ENCODE measurements at regions not wholly inside any gene's neighbourhood (a gene's known extent, or its start where the extent isn't known, plus 50 kb on each side); places are given as distances from the start of the nearest gene placed in this dataset.

DNA sequence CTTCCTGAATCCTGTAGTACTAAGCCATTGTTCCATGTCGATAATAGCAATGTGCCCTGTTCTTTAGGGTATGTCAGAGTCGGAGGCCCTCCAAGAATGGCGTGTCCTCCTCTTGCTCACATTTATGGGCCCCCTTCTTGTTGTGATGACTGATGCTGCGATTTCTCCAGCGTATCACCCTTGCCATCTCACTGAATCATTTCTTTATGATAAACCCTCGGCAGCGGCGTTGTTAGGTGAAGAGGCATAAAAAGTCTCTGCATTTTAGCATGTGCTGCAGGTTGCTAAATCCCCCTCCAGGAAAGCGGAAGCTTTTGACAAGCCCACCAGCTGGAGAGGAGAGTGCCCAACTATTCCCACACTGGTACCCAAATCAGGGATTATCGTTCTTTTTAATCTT is 1045.3 kb downstream of the BRD1 start:
- no peak for ATAC-seq (ENCODE audit: low FRiP score)
- TF ChIP-seq, protein P1, sequence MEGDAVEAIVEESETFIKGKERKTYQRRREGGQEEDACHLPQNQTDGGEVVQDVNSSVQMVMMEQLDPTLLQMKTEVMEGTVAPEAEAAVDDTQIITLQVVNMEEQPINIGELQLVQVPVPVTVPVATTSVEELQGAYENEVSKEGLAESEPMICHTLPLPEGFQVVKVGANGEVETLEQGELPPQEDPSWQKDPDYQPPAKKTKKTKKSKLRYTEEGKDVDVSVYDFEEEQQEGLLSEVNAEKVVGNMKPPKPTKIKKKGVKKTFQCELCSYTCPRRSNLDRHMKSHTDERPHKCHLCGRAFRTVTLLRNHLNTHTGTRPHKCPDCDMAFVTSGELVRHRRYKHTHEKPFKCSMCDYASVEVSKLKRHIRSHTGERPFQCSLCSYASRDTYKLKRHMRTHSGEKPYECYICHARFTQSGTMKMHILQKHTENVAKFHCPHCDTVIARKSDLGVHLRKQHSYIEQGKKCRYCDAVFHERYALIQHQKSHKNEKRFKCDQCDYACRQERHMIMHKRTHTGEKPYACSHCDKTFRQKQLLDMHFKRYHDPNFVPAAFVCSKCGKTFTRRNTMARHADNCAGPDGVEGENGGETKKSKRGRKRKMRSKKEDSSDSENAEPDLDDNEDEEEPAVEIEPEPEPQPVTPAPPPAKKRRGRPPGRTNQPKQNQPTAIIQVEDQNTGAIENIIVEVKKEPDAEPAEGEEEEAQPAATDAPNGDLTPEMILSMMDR (IDR thresholded peaks at IDR 0.05) = no peak
- DNase-seq (ENCODE audit: low spot score) = no peak

DNA sequence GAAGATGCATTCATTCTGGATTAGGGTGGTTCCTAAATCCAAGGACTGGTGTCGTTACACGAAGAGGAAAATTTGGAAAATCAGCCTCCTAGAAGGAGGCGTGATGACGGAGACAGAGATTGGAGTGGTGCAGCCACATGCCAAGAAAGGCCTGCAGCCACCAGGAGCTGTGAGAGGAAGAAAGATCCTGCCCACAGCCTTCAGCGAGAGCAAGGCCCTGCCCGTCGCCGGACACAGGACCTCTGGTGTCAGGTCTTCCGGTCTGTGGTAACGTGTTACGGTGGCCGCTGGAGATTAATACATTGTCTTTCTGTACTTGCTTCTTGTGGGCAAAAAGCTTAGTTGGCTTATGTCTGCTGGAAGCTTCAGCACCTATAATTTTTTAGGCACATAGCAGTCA is 1045.8 kb downstream of the BRD1 start:
- no peak for DNase-seq (ENCODE audit: low spot score)
- no peak for ATAC-seq (ENCODE audit: low FRiP score)
- TF ChIP-seq, protein P1 (IDR thresholded peaks at IDR 0.05) = no peak

DNA sequence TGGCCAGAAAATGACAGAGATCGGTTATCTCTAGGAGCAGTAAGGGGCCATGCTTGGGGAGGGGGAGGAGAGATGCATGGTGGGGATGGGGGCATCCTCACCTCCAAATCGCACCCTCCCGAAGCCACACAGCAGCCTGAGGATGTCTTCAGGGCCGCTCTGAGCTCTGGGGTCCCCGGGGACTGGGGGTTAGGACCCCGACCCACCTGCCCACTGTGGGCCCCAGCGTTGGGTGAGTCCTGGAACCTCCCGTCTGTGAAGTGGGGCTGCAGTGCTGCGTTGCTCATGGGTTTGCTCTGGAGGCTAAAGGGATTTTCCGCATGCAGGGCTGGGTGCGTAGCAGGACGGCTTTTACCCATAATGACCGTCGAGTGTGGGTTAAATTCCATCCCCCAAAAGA is 1046.3 kb downstream of the BRD1 start:
- ATAC-seq (ENCODE audit: low FRiP score) = no peak
- DNase-seq (ENCODE audit: low spot score) = no peak
- TF ChIP-seq, protein P1 (IDR thresholded peaks at IDR 0.05) = no peak

DNA sequence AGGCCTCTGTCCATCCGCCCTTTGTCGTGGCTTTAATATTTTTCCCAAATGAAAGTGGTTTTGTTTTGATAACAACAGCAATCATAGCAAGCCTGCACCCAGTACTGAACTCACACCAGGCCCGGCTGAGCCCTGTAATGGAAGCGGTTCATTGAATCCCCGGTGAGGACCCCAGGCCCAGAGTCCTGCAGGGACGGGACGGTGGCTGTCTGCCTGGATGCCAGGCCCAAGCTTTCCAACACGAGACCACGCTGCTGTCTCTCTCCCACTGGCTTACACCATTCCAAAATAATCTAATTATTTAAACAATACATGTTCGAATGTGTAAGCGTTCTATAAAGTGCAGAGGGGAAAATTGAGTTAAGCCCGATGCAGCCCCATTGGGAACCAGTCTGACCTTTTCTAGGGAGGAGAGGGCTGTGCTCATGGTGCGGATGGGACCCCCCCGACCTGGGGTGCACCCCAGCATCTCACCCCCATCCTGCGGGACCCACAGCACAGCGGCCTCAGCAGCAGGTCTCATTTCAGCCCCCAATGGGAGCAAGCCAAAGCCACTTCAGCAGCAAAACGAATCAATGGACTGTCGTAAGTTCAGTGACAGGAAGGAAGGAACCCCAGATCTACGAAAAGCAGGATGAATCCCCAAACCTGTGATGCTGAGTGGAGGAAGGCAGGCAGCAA is 1046.9 kb downstream of the BRD1 start:
- TF ChIP-seq, protein P1 (IDR thresholded peaks at IDR 0.05) = no peak
- no peak for DNase-seq (ENCODE audit: low spot score)
- no peak for ATAC-seq (ENCODE audit: low FRiP score)

DNA sequence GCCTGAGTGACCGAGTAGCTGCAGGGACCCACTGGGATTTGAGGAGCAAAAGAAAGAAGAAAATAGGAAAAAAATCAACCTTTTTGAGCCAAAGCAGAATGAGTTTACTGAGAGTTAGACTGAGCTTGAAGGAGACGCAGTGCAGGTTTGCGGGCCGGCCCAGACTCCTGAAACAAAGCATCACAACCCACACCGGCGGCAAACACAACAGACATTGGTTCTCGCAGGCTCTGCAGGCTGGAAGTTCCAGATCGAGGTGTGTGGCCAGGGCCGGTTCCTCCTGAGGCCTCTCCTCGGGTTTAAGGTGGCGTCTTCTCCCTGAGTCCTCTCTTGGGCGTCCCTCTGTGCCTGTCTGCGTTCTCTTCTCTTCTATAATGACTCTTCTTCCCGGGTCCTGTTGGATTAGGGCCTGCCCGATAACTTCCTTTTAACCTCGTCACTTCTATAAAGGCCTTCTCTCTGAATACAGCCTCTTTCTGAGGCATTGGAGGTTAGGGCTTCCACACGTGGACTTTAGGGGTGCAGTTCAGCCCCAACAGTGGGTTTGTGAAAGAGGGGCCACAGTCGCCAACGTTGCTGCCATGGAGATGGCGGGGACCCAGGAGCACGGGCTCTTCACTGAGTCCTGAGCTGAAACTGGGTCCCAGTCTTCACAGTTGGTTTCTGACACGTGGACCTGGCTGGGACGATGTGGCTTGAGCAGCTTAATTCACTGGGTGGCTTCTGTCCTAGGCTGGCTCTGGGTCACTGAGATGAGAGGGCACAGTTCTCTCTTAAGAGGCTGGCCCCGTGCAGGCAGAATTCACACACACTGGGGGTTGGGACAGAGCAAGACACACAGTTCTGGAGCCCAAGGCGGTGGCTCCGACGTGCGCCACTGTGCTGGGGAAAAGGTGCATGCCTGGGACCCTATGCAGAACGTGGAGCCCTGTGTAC is 1047.7 kb downstream of the BRD1 start:
- TF ChIP-seq, protein P1 (IDR thresholded peaks at IDR 0.05) = no peak
- ATAC-seq (ENCODE audit: low FRiP score) (no peak), DNase-seq (ENCODE audit: low spot score) (no peak)

DNA sequence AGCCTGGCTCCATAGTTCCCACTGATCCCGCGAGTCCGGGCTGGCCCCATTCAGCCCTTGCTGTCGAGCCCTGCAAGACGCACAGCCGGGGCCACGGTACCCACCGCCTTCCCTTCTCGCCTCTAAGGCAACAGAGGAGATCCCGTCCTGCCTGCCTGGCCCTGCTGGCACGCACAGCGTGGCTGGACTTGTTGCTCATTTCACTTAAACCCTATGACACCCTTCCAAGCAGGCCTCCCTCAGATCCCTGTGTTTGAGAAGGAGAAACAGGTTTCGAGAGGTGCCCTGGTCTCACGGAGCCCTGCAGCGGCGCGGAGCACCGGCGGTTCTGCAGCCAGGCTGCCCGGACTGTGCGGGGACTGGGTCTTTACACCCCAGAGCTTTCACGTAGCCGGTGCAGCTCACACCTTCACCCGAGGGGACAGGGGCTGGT is 1048.4 kb downstream of the BRD1 start:
- TF ChIP-seq, protein P1 (IDR thresholded peaks at IDR 0.05) = no peak
- ATAC-seq (ENCODE audit: low FRiP score) = no peak
- no peak for DNase-seq (ENCODE audit: low spot score)

All from omental fat pad (tissue), 3 donors.